ENCODE measurements at regions not wholly inside any gene's neighbourhood (a gene's known extent, or its start where the extent isn't known, plus 50 kb on each side); places are given as distances from the start of the nearest gene placed in this dataset.

DNA sequence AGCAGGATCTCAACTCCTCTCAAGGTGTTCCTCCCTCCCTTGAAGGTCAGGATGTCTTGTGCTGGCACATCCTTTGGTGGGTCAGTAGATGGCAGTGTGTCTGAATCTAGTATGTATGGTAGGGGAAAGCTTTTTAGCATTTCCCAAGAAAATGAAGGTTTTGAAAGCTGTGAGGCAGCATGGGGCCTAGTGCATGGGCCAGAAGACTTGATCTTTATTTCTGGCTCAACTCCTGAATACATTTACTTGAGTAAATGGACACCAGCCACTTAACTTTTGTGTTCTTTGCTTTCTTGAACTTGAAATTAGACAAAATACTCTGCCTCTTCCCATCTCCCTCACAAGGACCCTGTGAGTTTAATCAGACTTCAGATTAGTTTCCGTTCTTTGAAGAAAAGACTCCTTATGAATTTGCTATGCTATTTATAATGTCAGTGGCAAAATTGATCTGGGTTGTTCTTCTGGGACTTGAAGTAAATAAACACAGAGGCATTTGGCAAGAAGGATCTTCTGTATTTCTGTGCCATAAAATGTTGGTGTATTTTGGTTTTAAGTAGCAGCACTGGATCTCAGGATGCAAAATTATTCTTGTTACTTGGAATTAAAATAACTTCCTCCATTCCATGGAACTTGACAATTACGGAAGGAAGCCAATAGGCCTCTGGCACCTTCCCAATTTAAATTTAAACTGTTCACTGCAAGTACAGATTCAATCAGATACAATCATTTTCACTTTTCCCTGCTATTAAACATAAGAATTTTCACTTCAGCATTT, 288.8 kb downstream of the CASP12 start:
- DNase-seq: peak; percentile 37 to 62 (median 56)
- intact Hi-C loops (cut with micrococcal nuclease): loop anchor here (1.0 to 2.0 kb wide), 6 partner anchors 95 to 1251 kb away; no protein-coding TSS in a partner anchor
- peaks cover 0 to 2% (median 0%) of the 10 kb centered on the region in 8 donors for H3K9me3 Mint-ChIP-seq
- Histone ChIP-seq H3K27ac (ENCODE audit: low read depth, low read length) (no peak overlapping the region), H3K27me3 (ENCODE audit: insufficient read depth, low read length) (no peaks in the 10 kb centered on the region), H3K36me3 (ENCODE audit: insufficient read depth, low read length) (no peaks in the 10 kb centered on the region), H3K4me1 (ENCODE audit: insufficient read depth, low read length) (peaks cover 12% of the 10 kb centered on the region), H3K9me3 (ENCODE audit: control insufficient read depth in 1 of 2, low read length in 2 of 2) (no peaks in the 10 kb centered on the region), H3K4me3 (ENCODE audit: low read length in 2 of 2) (no peak overlapping the region)
- POLR2A ChIA-PET (ENCODE audit: partially characterized antibody): interaction anchor here (0.9 to 2.1 kb wide), 4 partner anchors 15 to 307 kb away, joined by 3 to 5 read pairs (median 4); no protein-coding TSS in a partner anchor
- CTCF ChIA-PET (ENCODE audit: partially characterized antibody): interaction anchor here (0.6 to 2.8 kb wide), 26 partner anchors 10 to 1254 kb away, joined by 3 to 12 read pairs (median 4); partner anchors contain the start of gene CASP4
- peak overlapping the region in 2 of 8 donors; percentile 15 to 18 for H3K4me3 Mint-ChIP-seq
- H3K27me3 Mint-ChIP-seq: no peaks in the 10 kb centered on the region
- H3K27ac Mint-ChIP-seq: peak overlapping the region in 2 of 7 donors; percentile 37 to 54
- no peaks in the 10 kb centered on the region for H3K36me3 Mint-ChIP-seq
- H3K4me1 Mint-ChIP-seq: peaks cover 10 to 12% (median 11%) of the 10 kb centered on the region in 4 donors

DNA sequence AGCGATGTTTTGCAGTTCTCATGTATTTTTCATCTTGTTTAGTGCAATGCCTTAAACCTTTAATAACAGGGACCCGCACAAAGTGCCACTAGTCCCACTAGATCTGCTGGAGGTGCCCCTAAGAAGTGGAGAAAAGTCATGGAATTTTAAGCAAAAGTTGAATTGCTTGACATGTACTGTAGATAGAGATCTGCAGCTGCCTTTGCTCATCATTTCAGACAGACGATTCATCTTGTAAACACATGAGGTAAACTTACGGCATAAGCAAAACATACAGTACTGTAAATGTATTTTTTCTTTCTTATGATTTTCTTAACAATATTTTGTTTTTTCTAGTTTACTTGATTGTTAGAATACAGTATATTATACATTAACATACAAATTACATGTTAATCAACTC, 295.6 kb downstream of the CASP12 start:
- Histone ChIP-seq H3K27me3 (ENCODE audit: insufficient read depth, low read length) (no peaks in the 10 kb centered on the region), H3K36me3 (ENCODE audit: insufficient read depth, low read length) (no peaks in the 10 kb centered on the region), H3K4me1 (ENCODE audit: insufficient read depth, low read length) (no peaks in the 10 kb centered on the region), H3K4me3 (ENCODE audit: low read length in 2 of 2) (no peak overlapping the region), H3K27ac (ENCODE audit: low read depth, low read length) (no peak overlapping the region), H3K9me3 (ENCODE audit: control insufficient read depth in 1 of 2, low read length in 2 of 2) (no peaks in the 10 kb centered on the region)
- ChIA-PET POLR2A (ENCODE audit: partially characterized antibody) (no interaction called here), CTCF (ENCODE audit: partially characterized antibody) (interaction anchor here (1.0 kb wide), 1 partner anchor 399 kb away, joined by 3 read pairs; no protein-coding TSS in a partner anchor)
- Mint-ChIP-seq H3K4me1 (no peaks in the 10 kb centered on the region), H3K36me3 (no peaks in the 10 kb centered on the region), H3K27ac (no peak overlapping the region), H3K4me3 (no peak overlapping the region), H3K27me3 (no peaks in the 10 kb centered on the region), H3K9me3 (peaks cover 0 to 10% (median 3%) of the 10 kb centered on the region in 8 donors)
- intact Hi-C loops (cut with micrococcal nuclease): no loop called here
- DNase-seq: no peak

DNA sequence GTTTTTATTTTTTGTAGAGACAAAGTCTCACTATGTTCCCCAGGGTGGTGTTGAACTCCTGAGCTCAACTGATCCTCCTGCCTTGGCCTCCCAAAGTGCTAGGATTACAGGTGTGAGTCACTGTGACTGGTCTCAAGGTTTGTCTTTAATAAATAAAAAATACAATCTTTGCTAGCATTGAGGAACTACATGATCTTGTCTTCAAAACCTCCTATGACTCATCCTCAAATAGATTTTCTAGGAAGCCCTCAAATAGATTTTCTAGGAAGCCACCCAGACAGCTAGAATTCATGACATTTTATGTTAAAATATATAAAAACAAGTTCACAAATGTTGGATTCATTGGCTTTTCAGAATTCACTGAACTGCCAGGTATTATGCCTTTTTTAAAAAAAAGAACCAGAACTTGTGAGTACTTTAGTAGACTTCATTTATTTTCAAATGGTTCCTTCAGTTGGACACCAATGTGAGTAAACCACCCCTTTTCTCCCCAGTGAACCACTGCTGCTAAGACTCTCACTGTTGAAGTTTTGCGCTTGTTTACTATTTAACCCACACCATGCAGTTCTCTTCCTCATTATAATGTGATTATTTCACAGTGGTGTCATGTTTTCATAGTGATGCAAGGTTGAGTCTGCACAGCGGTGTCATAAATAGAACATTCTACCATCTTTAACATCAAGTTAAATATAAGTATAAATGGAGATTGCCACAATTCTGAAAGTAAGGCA, 303.9 kb downstream of the CASP12 start:
- Histone ChIP-seq H3K27me3 (ENCODE audit: insufficient read depth, low read length) (no peaks in the 10 kb centered on the region), H3K27ac (ENCODE audit: low read depth, low read length) (no peak overlapping the region), H3K36me3 (ENCODE audit: insufficient read depth, low read length) (no peaks in the 10 kb centered on the region), H3K9me3 (ENCODE audit: control insufficient read depth in 1 of 2, low read length in 2 of 2) (no peaks in the 10 kb centered on the region), H3K4me3 (ENCODE audit: low read length in 2 of 2) (no peak overlapping the region), H3K4me1 (ENCODE audit: insufficient read depth, low read length) (no peaks in the 10 kb centered on the region)
- Mint-ChIP-seq H3K9me3 (no peaks in the 10 kb centered on the region), H3K4me3 (no peak overlapping the region), H3K27me3 (peaks cover 0 to 1% of the 10 kb centered on the region in 2 donors), H3K4me1 (peaks cover 0 to 2% (median under 1%) of the 10 kb centered on the region in 4 donors), H3K27ac (peak overlapping the region in 1 of 7 donors; percentile 58), H3K36me3 (no peaks in the 10 kb centered on the region)
- intact Hi-C loops (cut with micrococcal nuclease): no loop called here
- ChIA-PET POLR2A (ENCODE audit: partially characterized antibody) (no interaction called here), CTCF (ENCODE audit: partially characterized antibody) (interaction anchor here (1.1 kb wide), 1 partner anchor 13 kb away, joined by 3 read pairs; no protein-coding TSS in a partner anchor)
- no peak for DNase-seq

DNA sequence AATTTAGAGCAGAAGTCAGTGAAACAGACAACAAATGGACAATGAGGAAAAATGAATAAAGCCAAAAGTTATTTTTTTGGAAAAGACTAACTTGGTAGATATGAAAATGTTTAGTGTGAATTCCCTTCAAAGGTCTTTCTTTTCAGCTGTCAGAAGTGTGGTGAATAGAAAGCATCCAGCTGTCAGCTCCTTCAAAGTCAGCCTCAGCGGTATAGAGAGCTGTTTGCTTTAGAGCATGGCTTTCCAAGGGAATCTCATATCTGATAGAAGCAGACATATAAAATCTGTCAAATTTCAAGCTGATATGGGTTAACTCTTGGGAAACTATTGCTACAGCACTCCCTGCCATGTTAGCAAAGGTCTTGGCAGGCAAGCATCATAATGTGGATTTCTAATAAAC, 309.3 kb downstream of the CASP12 start:
- intact Hi-C loops (cut with micrococcal nuclease): no loop called here
- CTCF ChIA-PET (ENCODE audit: partially characterized antibody): interaction anchor here (0.8 kb wide), 1 partner anchor 10 kb away, joined by 3 read pairs; no protein-coding TSS in a partner anchor
- Mint-ChIP-seq H3K4me1 (no peaks in the 10 kb centered on the region), H3K4me3 (no peak overlapping the region), H3K9me3 (no peaks in the 10 kb centered on the region), H3K36me3 (no peaks in the 10 kb centered on the region), H3K27me3 (peaks cover 0 to 5% of the 10 kb centered on the region in 2 donors), H3K27ac (no peak overlapping the region)
- no peaks in the 10 kb centered on the region for H3K4me1 ChIP-seq (ENCODE audit: insufficient read depth, low read length)
- no peak overlapping the region for H3K4me3 ChIP-seq (ENCODE audit: low read length in 2 of 2)
- no peak for DNase-seq
- no peaks in the 10 kb centered on the region for H3K36me3 ChIP-seq (ENCODE audit: insufficient read depth, low read length)
- H3K27ac ChIP-seq (ENCODE audit: low read depth, low read length): no peak overlapping the region
- H3K9me3 ChIP-seq (ENCODE audit: control insufficient read depth in 1 of 2, low read length in 2 of 2): no peaks in the 10 kb centered on the region
- POLR2A ChIA-PET (ENCODE audit: partially characterized antibody): no interaction called here
- H3K27me3 ChIP-seq (ENCODE audit: insufficient read depth, low read length): no peaks in the 10 kb centered on the region

DNA sequence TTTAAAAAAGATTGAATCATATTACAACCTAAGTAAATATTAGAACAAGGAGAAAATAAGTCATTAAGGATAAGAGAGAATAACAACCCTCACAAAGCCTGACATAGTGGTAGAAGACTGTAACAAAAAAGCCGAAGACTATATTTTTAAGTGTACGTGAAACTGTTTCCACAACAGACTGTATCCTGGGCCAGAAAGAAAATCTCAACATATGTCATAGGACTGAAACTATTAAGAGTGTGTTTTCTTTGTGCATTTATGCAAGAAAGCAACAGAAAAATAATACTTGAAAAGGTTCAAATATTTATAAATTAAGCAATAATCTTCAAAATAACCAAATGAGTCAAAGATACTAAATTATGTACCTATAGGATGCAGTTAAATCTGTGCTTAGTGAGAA, 309.8 kb downstream of the CASP12 start:
- H3K4me3 Mint-ChIP-seq: no peak overlapping the region
- no peaks in the 10 kb centered on the region for H3K9me3 Mint-ChIP-seq
- intact Hi-C loops (cut with micrococcal nuclease): no loop called here
- ChIA-PET POLR2A (ENCODE audit: partially characterized antibody) (no interaction called here), CTCF (ENCODE audit: partially characterized antibody) (interaction anchor here (0.8 kb wide), 1 partner anchor 10 kb away, joined by 3 read pairs; no protein-coding TSS in a partner anchor)
- H3K4me1 Mint-ChIP-seq: no peaks in the 10 kb centered on the region
- Histone ChIP-seq H3K9me3 (ENCODE audit: control insufficient read depth in 1 of 2, low read length in 2 of 2) (no peaks in the 10 kb centered on the region), H3K27me3 (ENCODE audit: insufficient read depth, low read length) (no peaks in the 10 kb centered on the region), H3K4me3 (ENCODE audit: low read length in 2 of 2) (no peak overlapping the region), H3K4me1 (ENCODE audit: insufficient read depth, low read length) (no peaks in the 10 kb centered on the region), H3K36me3 (ENCODE audit: insufficient read depth, low read length) (no peaks in the 10 kb centered on the region), H3K27ac (ENCODE audit: low read depth, low read length) (no peak overlapping the region)
- peaks cover 3 to 6% of the 10 kb centered on the region in 2 donors for H3K27me3 Mint-ChIP-seq
- no peak for DNase-seq
- no peaks in the 10 kb centered on the region for H3K36me3 Mint-ChIP-seq
- no peak overlapping the region for H3K27ac Mint-ChIP-seq

DNA sequence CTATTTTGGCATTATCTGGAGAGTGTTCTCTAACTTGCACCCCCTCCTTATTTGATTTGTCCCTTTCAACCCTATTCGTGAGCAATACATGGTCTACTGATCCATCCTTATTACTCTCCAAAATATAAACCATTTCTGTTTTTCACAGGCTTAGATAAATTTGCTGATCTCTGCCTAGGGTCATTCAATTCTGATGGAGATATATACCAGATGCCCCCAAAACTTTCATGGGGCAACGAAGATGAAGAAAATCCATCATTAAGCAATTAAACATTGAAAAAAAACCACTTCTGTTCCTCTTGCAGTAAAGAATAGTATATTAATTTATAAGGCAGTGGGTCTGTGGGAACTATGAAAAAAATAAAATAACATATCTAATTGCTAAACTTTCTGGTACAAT, 313.4 kb downstream of the CASP12 start:
- ChIA-PET CTCF (ENCODE audit: partially characterized antibody) (no interaction called here), POLR2A (ENCODE audit: partially characterized antibody) (no interaction called here)
- intact Hi-C loops (cut with micrococcal nuclease): no loop called here
- Histone ChIP-seq H3K27me3 (ENCODE audit: insufficient read depth, low read length) (no peaks in the 10 kb centered on the region), H3K9me3 (ENCODE audit: control insufficient read depth in 1 of 2, low read length in 2 of 2) (no peaks in the 10 kb centered on the region), H3K27ac (ENCODE audit: low read depth, low read length) (no peak overlapping the region), H3K36me3 (ENCODE audit: insufficient read depth, low read length) (no peaks in the 10 kb centered on the region), H3K4me1 (ENCODE audit: insufficient read depth, low read length) (no peaks in the 10 kb centered on the region), H3K4me3 (ENCODE audit: low read length in 2 of 2) (no peak overlapping the region)
- Mint-ChIP-seq H3K9me3 (no peaks in the 10 kb centered on the region), H3K27me3 (peaks cover 5 to 8% of the 10 kb centered on the region in 2 donors), H3K36me3 (no peaks in the 10 kb centered on the region), H3K4me1 (no peaks in the 10 kb centered on the region), H3K27ac (no peak overlapping the region), H3K4me3 (no peak overlapping the region)
- no peak for DNase-seq

DNA sequence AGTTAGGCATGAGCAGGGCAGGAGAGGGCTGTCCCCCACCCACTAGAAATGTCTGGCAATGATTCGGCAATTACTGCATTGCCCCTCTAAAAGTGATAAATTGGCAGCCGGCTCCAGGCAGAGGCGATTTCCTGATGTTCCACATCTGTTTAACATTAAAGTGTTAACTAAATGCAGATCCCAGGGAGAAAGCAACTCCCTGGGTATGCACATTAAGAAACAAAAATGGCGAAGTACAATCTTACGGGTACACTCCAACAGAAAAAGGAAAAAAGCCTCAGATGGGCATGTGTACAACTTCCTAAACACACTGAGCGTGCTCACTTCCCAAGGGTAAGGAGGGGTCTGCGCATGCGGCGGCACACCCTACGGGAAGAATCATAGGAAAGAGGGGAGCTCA, 314.4 kb downstream of the CASP12 start:
- Histone ChIP-seq H3K27me3 (ENCODE audit: insufficient read depth, low read length) (no peaks in the 10 kb centered on the region), H3K27ac (ENCODE audit: low read depth, low read length) (no peak overlapping the region), H3K4me1 (ENCODE audit: insufficient read depth, low read length) (no peaks in the 10 kb centered on the region), H3K9me3 (ENCODE audit: control insufficient read depth in 1 of 2, low read length in 2 of 2) (no peaks in the 10 kb centered on the region), H3K36me3 (ENCODE audit: insufficient read depth, low read length) (no peaks in the 10 kb centered on the region), H3K4me3 (ENCODE audit: low read length in 2 of 2) (no peak overlapping the region)
- ChIA-PET CTCF (ENCODE audit: partially characterized antibody) (interaction anchor here (0.5 kb wide), 1 partner anchor 48 kb away, joined by 3 read pairs; no protein-coding TSS in a partner anchor), POLR2A (ENCODE audit: partially characterized antibody) (no interaction called here)
- H3K9me3 Mint-ChIP-seq: no peaks in the 10 kb centered on the region
- H3K36me3 Mint-ChIP-seq: no peaks in the 10 kb centered on the region
- H3K4me1 Mint-ChIP-seq: no peaks in the 10 kb centered on the region
- H3K27ac Mint-ChIP-seq: no peak overlapping the region
- H3K27me3 Mint-ChIP-seq: peaks cover 5 to 8% of the 10 kb centered on the region in 2 donors
- no peak overlapping the region for H3K4me3 Mint-ChIP-seq
- intact Hi-C loops (cut with micrococcal nuclease): no loop called here
- DNase-seq: no peak
